CD4-positive, alpha-beta T cell treated with Interleukin-1 beta for 1 hour (primary cell): ENCODE measurements at regions not wholly inside any gene's neighbourhood (a gene's known extent, or its start where the extent isn't known, plus 50 kb on each side); places are given as distances from the start of the nearest gene placed in this dataset.

ENCODE experiments used
- DNase-seq, 2 donors: peaks; one replicate each; pipeline ENCODE4 v3.0.0-alpha.2; 2020 to 2022

DNA sequence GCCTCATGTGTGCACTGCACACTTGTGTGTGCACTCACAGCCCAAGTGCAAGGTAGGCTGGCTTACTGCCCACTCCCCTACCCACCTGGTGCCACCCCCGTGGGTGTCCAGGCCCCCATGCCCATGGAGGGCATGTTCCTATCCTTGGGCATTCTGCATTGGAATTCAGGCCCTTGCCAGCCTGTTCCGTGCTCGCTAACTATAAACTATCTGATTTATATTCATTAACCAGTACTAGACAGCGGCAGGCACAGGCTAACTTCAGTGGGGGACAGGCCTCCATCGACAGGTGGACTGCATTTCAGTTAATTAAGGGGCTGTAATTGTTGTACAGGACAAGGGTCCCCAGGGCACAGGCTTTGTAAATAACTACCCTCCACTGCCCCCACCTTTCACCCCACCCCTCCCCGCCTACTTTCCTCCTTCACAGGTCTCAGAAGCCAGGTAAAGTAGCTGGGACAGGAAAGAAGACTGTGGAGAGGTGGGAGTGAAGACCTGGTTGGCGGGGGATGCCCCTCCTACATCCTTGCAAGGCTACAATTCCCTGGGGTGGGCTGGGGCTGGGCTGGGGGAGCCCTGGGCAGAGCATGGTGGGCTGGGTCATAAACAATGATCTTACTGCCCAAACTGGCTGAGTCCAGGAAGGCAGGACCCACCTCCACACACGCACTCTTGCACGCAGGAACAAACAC, 119.0 kb upstream of the LHX1 start:
- DNase-seq = no peak

DNA sequence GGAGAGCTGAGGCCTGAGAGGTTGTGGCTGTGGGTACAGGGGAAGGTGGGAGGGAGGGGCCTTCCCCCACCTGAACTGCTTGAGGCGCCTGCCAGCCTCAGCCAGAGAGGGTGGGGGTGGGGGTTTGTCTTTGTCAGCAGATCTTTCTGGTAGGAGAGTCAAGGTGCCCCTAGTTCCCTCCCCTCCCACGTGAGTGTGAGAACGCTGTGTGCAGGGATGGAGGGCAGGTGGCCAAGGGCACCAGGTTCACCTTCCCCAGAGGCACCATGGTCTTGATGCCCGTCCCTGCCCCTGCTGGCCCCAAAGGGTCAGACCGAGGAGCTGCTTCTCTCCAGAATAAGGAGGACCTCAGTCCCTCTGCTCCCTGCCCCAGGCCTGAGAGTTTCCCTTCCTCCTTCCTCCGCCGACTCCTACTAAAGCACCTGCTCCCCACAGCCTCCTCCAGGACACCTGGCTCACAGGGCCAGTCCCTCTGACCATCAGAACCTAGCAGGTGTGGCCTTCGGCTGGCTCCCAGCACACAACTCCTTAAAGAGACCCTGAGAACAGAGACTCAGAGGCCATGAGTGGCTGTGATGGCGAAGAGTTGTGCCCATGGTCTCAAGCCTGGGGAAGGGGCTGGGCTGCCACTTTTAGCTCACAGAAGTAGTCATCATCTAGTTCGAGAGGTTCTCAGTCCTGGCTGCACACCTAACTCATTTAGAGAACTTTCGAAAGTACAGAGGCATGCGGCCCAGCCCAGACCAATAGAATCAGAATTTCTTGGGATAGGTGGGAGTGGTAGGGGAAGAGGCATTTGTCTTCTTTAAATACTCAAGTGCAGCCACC, 113.2 kb upstream of the LHX1 start:
- DNase-seq = no peak

GRCh38 chr17:36824678-36825101, 112.6 kb upstream of the LHX1 start:
- no peak for DNase-seq

DNA sequence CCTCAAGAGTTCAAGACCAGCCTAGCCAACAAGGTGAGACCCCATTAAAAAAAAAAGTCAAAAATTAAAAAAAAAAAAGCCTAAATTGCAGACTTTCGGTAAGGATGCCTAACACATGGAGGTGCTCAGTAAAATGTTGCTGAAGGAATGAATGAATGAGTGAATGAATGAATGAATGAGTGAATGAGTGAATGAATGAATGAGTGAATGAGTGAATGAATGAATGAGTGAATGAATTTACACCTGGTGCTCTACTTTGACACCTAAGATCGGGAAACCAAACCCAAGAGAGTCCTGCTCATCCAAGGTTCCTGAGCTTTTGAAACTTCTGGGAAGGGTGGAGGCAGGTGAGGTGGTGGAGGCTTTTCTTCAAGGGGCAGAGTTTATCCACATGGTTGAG, 112.2 kb upstream of the LHX1 start:
- DNase-seq = no peak

DNA sequence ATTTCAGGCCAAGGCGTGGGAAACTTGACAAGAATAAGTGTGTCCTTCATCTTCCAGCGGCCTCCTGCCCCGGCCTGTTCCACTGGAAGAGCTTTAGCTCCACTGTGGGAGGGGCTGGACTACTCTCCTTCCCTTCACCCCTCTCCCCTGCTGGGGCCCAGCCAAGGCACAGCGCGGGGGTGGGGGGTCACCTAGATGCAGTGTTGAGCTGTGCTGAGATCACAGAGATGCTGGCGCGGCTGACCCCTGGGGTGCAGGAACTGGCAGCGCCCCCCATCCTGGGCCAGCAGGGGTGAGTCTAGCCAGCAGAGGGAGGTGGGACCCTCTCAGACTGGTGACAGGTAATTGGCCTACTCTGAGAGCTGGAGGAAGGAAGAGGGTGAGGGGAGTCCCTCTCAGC, 111.8 kb upstream of the LHX1 start:
- no peak for DNase-seq

DNA sequence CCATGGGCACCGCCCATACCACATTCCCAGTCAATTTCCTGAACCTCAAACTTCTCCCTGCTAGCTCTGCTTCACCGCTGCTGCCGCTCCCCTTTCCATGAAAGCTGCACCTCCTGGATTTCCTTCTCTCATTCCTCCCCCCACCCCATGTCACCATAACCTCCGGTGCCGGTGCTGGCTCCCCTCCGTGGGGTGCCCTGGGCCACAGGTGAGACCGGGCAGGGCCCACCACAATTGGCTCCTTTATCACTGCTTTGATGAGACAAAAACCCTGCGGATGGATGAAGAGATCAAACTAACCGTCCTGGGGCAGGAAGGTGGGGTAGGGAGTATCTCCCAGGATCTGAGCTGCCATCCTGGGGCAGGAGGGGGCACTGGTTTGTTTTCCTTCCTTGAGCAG, 111.3 kb upstream of the LHX1 start:
- DNase-seq = no peak

DNA sequence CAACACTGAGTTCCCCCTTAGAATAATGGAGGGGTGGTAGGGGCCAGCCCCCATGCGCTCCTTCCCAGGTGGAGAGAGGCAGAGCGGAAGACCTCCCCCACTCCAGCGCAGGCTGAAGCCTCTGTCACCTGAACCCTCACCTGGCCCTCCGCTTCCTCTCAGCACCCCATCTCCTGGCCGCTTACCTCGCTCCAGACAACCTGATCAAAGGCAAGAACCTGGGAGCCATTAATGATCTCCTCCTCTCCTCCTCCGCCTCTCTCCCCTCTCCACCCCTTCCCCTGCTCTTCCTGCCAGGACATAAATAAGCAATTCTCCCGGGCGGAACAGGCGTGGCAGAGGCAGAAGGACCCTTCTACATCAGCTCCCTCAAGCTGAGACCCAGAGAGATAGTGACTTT, 110.2 kb upstream of the LHX1 start:
- no peak for DNase-seq

DNA sequence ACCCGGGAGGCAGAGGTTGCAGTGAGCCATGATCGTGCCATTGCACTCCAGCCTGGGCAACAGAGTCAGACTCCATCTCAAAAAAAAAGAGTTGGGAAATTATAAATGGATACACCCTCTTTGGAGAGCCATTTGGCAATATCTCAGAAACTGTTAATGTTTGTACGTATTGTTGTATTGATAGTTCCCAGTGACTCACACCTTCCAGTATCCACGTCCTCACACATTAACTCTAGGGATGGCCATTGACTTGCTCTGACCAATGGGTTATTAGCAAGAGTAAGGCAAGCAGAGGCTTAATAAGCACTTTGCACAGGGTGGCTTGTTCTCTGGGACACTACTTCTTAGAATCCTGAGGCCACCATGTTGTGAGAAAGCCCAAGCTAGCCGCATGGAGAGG, 107.6 kb upstream of the LHX1 start:
- no peak for DNase-seq

- no peak for DNase-seq
Observed at GRCh38 chr17:36833279-36833678, 104.0 kb upstream of the LHX1 start.

- DNase-seq = no peak
Observed at GRCh38 chr17:36835036-36835435, 102.2 kb upstream of the LHX1 start.

DNA sequence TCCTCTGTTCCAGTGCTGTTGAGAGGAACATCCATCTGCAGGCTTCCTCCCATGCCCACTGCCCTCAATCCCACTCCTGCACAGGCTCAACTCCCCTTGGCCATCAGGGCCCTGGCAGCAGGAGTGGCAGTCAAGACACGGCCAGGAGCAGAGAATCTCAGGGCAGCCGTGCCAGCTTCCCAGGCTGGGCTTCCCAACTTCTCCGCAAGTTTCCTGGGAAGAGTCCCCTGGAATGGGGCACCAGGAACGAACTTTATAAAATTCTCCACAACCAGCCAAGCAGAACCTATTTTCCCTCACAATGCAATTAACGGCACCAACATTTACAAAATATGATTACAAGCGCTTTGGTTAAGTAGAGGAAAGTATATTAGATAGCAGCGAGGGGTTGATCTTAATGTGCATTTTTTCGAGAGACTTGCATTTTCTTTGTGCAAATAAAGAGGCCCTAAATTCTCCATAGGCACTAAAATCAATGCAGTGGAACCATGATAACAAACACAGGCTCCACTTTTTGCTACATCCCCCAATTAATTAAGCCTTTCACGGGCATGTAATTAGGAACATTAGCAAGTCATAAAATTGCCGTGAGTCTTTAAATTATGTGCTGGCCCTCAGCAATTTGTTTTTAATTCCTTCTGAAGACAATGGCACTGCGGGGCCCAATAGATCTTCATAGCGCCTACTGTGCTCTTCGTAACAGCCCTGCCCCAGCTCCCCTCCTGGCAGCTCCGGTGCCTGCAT, 99.9 kb upstream of the LHX1 start:
- no peak for DNase-seq

GRCh38 chr17:36837939-36838272, 99.4 kb upstream of the LHX1 start:
- no peak for DNase-seq

GRCh38 chr17:36839256-36839655, 98.0 kb upstream of the LHX1 start:
- no peak for DNase-seq

- DNase-seq = no peak
Observed at GRCh38 chr17:36840796-36841195, 96.5 kb upstream of the LHX1 start.

- DNase-seq = no peak
Observed at GRCh38 chr17:36842231-36842819, 95.0 kb upstream of the LHX1 start.

DNA sequence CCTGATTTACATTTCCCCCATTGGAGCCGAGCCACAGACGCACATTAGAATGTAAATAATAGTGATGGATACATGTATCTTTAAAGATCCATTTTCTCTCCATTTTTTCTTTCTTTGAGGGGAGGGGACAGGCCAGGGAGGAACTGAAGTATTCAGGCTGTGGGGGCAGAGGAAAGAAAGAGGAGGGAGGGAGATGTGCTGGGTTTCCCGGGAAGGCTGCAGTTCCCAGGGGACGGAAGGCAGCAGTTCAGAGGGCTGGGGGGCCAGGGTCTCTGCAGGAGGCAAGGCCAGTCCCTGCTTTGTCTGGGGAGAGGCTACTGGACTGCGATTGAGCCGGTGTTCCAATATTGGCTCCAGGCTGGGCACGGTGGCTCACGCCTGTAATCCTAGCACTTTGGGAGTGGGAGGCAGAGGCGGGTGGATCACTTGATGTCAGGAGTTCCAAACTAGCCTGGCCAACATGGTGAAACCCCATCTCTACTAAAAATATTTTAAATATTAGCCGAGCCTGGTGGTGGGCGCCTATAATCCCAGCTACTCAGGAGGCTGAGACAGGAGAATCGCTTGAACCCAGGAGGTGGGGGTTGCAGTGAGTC, 94.2 kb upstream of the LHX1 start:
- DNase-seq = no peak

DNA sequence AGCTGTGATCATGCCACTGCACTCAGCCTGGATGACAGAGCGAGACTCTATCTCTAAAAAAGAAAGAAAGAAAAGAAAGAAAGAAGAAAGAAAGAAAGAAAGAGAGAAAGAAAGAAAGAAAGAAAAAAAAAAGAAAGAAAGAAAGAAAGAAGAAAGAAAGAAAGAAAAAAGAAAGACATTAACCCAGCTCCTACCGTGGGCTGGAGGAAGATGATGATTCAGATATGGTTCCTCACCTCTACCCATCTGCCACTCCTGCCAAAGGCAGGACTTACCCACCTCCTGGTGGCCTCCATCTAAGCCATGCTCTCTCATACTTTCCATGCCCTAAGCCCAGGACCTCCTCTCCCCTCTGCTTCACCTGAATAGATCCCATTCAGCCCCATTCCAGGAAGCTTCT, 93.3 kb upstream of the LHX1 start:
- DNase-seq = no peak

- no peak for DNase-seq
Observed at GRCh38 chr17:36844601-36845000, 92.7 kb upstream of the LHX1 start.

DNA sequence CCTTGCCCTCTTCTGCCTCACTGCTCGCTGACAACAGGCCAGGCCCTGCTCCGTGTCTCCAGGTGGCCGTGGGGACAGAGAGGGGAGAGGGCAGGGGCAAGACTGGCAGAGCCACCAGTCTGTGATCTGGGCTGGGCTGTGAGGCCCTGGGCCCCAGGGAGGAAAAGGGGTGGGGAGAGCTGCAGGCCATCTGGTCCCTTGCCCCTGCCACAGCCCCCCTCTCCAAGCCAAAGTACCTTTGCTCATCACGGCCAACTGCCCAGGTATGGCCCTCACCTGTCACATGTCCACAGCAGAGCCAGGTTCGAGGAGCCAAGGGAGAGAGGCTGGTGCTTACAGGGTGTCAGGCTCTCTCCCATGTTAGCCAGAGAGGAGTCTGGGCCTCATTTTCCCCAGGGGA, 91.4 kb upstream of the LHX1 start:
- DNase-seq = no peak

DNA sequence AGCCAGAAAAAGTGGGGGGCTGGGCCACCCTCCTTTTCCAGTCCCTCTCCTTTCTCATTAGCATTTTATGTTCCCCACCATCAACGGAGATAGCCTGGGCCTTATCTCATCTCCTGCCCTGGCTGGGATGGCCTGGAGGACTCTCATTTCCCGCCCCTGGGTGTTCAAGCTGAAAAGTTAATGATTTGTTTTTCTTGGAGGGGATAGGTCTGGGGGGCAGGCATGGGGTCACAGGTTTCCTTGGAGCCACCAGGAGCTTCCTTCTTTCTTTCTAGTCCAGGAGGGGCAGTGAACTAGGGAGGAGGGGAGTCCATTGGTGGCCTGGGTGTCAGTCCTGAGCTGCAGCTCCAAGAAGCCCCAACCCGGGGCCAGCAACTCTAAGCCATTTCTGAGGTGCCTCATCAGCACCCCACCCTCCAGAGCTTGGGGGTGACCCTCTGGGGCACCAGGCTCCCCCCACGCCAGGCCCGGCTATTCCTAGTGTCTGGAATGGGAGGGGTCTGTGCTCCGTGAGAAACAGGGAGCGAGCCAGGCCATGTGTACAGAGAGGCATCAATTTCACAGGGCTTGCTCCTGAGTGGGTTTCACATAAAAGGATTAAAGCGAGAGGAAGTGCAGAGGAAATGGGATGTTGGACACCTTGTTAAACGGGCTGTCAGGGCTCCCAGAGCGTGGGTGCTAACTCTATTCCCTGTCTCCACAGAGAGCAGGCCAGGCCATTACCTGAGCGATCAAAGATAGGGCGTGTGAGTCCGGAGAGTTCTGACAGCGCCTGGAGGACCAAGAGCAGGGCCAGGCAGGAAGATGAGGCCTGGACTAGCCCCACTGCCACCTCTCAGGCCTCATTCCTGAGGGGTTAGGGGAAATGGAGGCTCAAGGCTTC, 90.6 kb upstream of the LHX1 start:
- no peak for DNase-seq

DNA sequence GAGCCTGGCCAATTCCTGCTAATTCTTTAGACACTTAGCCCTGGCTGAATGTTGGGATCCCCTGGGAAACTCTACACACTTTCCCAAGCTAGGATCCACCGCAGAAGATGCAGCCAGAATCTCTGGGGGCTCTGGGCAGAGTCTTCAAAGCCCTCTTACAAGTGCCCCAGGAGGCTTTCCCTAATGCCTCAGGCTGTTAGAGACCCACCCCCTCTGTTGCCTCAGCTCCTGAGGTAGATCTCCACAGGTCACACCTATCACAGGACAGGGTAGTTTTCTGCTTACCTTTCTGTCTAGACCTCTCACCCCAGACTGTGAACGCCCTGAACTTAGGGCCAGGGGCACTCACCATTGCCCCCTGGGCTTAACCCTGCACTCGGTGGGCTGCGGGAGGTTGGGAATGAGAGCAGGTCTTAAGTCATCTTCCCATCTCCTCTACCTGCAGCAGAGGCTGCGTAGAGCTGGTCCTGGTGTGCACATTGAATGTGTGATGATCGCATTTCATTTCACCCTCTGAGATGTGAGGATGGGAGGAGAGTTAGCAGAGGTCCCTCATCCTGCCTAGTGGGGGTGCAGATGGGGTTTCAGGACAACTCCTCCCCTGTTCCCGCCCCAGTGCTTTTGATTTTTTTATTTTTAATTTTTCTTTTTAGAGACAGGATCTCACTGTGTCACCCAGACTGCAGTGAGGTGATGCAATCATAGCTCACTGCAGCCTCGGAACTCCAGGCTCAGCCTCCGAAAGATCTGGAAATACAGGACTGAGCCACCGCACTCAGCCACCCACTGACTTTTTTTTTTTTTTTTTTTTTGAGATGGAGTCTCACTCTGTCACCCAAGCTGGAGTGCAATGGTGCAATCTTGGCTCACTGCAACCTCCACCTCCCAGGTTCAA, 89.0 kb upstream of the LHX1 start:
- DNase-seq = no peak
